SIG-M5 treated with dmso at 0.1 percent for 504 hours (cell line): ENCODE measurements at regions not wholly inside any gene's neighbourhood (a gene's known extent, or its start where the extent isn't known, plus 50 kb on each side); places are given as distances from the start of the nearest gene placed in this dataset.

Experiments
- DNase-seq: peaks from one replicate; lab custom pipeline; 2025; ENCODE audit not compliant: unreplicated experiment; lab: John Stamatoyannopoulos, UW

DNA sequence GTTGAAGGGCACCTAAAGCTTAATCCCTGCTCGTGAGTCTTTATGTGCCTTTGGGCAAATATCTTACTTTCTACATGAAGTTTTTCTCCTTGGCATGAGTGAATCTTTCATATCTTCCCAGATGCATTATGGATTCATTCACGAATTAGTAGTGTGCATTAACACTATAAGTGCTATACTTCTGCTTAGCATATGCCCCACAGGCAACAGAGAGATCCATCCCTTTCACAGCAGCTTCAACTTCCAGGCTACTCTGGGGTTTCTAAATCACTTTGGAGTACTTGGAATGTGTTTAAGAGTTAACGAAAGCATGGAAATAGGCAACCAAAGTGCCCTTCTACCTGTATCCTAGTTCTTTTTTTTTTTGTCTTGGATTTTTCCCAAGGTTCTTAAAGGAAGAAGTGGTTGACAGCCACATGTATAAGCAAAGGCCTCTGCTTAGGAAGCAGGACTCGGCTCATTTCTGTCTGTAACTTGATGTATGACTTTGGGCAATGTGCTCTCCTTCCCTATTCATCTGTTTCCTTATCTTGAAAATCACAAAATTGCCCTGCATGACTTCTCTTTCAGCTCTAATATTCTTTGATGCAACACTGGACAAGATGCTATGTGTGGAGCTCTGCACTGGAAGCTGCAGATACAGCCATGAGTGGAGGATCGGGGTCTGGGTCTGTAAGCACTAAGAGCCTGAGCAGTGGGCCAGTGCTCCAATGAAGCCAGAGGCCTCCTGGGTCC lies 54.5 kb upstream of the ME3 start:
- no peak for DNase-seq

DNA sequence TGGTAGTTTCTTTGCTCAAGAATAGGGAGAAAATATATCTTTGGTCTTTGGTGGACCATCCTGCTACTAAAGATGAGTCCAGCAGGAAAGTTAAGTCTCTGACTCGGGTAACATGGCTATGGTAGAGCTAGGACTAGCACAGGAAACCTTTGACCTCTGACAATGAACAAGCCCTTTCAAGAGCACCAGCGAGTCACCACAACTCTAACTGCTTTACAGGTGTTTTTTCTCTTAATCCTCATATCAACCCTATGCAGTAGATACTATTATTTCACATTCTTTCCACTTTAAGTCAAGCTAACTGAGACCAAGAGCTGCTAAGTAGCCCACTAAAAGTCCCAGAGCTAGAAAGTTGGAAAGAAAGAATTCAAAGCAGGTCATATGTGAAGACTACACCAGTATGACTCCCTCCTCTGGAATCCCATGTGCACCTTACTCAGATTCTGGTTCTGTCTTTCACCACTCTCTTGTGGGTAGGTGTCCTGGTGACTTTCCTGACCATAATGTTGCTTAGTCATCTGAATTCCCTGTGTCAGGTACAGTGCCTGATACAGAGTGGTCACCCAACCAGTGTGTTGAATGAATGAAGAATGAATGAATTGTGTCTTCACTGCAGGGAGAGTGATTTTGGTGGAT lies 53.8 kb upstream of the ME3 start:
- no peak for DNase-seq

DNA sequence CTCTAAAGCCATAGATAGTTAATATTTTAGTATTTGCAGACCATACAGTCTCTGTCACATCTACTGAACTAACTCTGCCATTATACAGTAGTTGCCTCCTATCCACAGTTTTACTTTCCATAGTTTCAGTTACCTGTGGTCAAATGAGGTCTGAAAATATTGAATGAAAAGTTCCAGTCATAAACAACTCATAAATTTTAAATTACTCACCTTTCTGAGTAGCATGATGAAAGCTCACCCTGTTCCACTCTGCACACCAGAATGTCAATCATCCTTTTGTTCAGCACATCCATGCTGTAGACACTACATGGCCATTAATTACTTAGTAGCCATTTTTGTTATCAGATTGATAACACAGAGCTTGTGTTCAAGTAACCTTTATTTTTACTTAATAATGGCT lies 51.7 kb upstream of the ME3 start:
- no peak for DNase-seq

DNA sequence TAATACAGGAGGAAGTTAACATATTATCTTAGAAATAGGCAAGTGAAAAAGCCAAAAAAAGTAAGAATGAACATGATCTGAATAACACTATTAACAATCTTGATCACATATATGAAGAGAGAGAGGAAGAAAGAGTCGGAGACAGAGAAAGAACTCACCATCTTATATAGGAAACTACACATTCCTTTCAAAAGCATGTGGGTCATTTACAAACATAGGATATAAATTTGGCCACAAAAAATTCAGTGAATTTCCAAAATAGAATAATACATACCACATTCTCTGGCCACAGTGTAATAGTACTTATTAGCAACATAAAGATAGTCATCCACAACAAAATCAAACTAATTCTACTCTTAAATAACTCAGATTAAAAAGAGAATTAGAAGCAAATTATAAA lies 50.9 kb upstream of the ME3 start:
- no peak for DNase-seq

DNA sequence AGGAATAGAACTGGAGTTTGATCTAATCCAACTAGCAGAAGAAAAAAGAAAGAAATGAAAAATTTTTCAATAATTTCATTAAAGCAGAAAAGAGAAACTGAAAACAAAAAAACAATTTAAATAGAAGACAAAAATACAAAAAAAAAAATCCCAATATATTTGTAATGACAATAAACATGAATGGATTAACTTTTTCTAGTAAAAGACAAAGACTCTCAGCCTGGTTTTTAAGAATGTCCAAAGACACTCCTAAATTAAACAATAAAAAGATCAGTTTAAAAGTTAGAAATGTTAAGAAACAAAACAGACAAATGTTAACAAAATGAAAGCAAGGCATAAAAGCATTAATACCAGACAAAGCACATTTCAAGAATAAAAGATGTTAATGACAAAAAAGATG lies 50.3 kb upstream of the ME3 start:
- DNase-seq = no peak
